Spleen (tissue), 7 donors: ENCODE measurements at regions not wholly inside any gene's neighbourhood (a gene's known extent, or its start where the extent isn't known, plus 50 kb on each side); places are given as distances from the start of the nearest gene placed in this dataset.
"Not testable (repeated sequence)": the region's sequence is repeated elsewhere in the genome, so short reads cannot be mapped to it uniquely, and the experiment has no call there.

ENCODE experiments used
- CTCF ChIP-seq, 11 experiments: fragments of 200-600 bp in 7 of 11; fragments of 450-650 bp in 4 of 11; sonication (generic) in 4 of 11; IDR thresholded peaks in 8 of 11; conservative IDR thresholded peaks in 3 of 11; 1 replicate in 7 of 11; 2 replicates in 4 of 11; pipeline versions ENCODE4 v1.4.0 to v1.8.0; 2016 to 2021; ENCODE audit warnings: antibody characterized with exemption in 11 of 11, inconsistent platforms in 4 of 11, mild to moderate bottlenecking in 1 of 11
- POLR2A ChIP-seq, 3 donors: fragments of 450-650 bp; IDR thresholded peaks; one replicate each; pipeline ENCODE4 v1.5.1; 2017; ENCODE audit warnings: antibody characterized with exemption in 3 of 3, mild to moderate bottlenecking in 1 of 3
- donor health status: DM: no; HTN: no; CAD: no; lungs with moderate emphysema.
- donor health status: DM: no; HTN: no; CAD: no.
- donor health status: DM: no; HTN: no; CAD: no.

- not testable (repeated sequence) for TF ChIP-seq CTCF (IDR thresholded peaks at IDR 0.05 in 8 of 11, conservative IDR thresholded peaks at IDR 0.05 in 3 of 11); POLR2A (IDR thresholded peaks at IDR 0.05)
Observed at GRCh38 chr2:47623140-47623539, 52.4 kb upstream of the KCNK12 start.
